GM04503 (cell line): ENCODE measurements at regions not wholly inside any gene's neighbourhood (a gene's known extent, or its start where the extent isn't known, plus 50 kb on each side); places are given as distances from the start of the nearest gene placed in this dataset.

Source experiments
- DNase-seq: peaks from one replicate; pipeline ENCODE4 v3.0.0-alpha.2; 2012; ENCODE audit warnings: low read depth

GRCh38 chr14:49008363-49008762 is 577.8 kb downstream of the RPS29 start:
- DNase-seq, result no peak

GRCh38 chr14:48991141-48991540 is 595.0 kb downstream of the RPS29 start:
- DNase-seq, result no peak

- DNase-seq, result no peak
Measured at GRCh38 chr14:48983351-48983888, 602.8 kb downstream of the RPS29 start.

- no peak for DNase-seq
Measured at GRCh38 chr14:48974994-48975393, 611.2 kb downstream of the RPS29 start.

GRCh38 chr14:48973151-48973550 is 613.0 kb downstream of the RPS29 start:
- peak; percentile 12 for DNase-seq

GRCh38 chr14:48970943-48971342 is 615.2 kb downstream of the RPS29 start:
- peak; percentile 2 for DNase-seq

GRCh38 chr14:48967419-48967818 is 618.8 kb downstream of the RPS29 start:
- no peak for DNase-seq

GRCh38 chr14:48963231-48963790 is 622.9 kb downstream of the RPS29 start:
- DNase-seq, result no peak

- DNase-seq, result no peak
Measured at GRCh38 chr14:48957486-48957885, 628.7 kb downstream of the RPS29 start.

- no peak for DNase-seq
Measured at GRCh38 chr14:48955857-48956256, 630.3 kb downstream of the RPS29 start.

- DNase-seq, result no peak
Measured at GRCh38 chr14:48954446-48954845, 631.7 kb downstream of the RPS29 start.

- no peak for DNase-seq
Measured at GRCh38 chr14:48944809-48945208, 641.4 kb downstream of the RPS29 start.

GRCh38 chr14:48943913-48944312 is 642.3 kb downstream of the RPS29 start:
- no peak for DNase-seq

- DNase-seq, result no peak
Measured at GRCh38 chr14:48937541-48938195, 648.5 kb downstream of the RPS29 start.

GRCh38 chr14:48936849-48937248 is 649.3 kb downstream of the RPS29 start:
- DNase-seq, result no peak

- peak; percentile 27 for DNase-seq
Measured at GRCh38 chr14:48936362-48936761, 649.8 kb downstream of the RPS29 start.

GRCh38 chr14:48925184-48925583 is 661.0 kb downstream of the RPS29 start:
- no peak for DNase-seq

- DNase-seq, result no peak
Measured at GRCh38 chr14:48914921-48915320, 671.3 kb downstream of the RPS29 start.

- DNase-seq, result no peak
Measured at GRCh38 chr14:48914382-48914781, 671.8 kb downstream of the RPS29 start.

- DNase-seq, result no peak
Measured at GRCh38 chr14:48900565-48900964, 685.6 kb downstream of the RPS29 start.

GRCh38 chr14:48890333-48890732 is 695.8 kb downstream of the RPS29 start:
- no peak for DNase-seq

GRCh38 chr14:48876806-48877340 is 709.3 kb downstream of the RPS29 start:
- no peak for DNase-seq

- DNase-seq, result no peak
Measured at GRCh38 chr14:48874711-48875110, 711.5 kb downstream of the RPS29 start.

- DNase-seq, result no peak
Measured at GRCh38 chr14:48857366-48857765, 728.8 kb downstream of the RPS29 start.
